Panc1 (cell line): ENCODE measurements at regions not wholly inside any gene's neighbourhood (a gene's known extent, or its start where the extent isn't known, plus 50 kb on each side); places are given as distances from the start of the nearest gene placed in this dataset.

Experiments
- ATAC-seq: fragments of 200-7000 bp; cut with Tn5 transposase; 2 replicates; pipeline ENCODE4 v1.9.1; 2020; ENCODE audit warnings: mild to moderate bottlenecking, moderate library complexity
- BruUV-seq: library from RNA; stranded (reverse); fragments of 400-500 nt; replicated peaks from 2 replicates; lab custom pipeline; 2021; lab: Mats Ljungman, UMichigan
- CTCF ChIA-PET: fragments of 300-600 bp; sonication (Branson Sonifier 250); formaldehyde crosslinking; loops from one replicate; lab custom pipeline; 2022; ENCODE audit warnings: antibody characterized with exemption; lab: Charles Lee
- POLR2A ChIA-PET: fragments of 300-600 bp; sonication (Branson Sonifier 250); formaldehyde crosslinking; loops from one replicate; lab custom pipeline; 2022; ENCODE audit warnings: antibody characterized with exemption; lab: Charles Lee
- DNase-seq: peaks from one replicate; pipeline ENCODE4 v3.0.0-alpha.2; 2010; ENCODE audit warnings: low read depth, low spot score
- H3K27ac ChIP-seq: 2 replicates; pipeline ENCODE4 v1.5.1; 2011; ENCODE audit warnings: mild to moderate bottlenecking, low read length, inconsistent platforms
- H3K27me3 ChIP-seq: fragments of 200-500 bp; sonication (Bioruptor generic); 2 replicates; pipeline ENCODE4 v1.6.0; 2014; ENCODE audit warnings: low read length, inconsistent platforms; ENCODE audit not compliant: control insufficient read depth, insufficient read depth
- H3K36me3 ChIP-seq: fragments of 200-500 bp; sonication (Bioruptor generic); 2 replicates; pipeline ENCODE4 v1.5.1; 2014; ENCODE audit warnings: inconsistent platforms, mild to moderate bottlenecking, low read length, moderate library complexity; ENCODE audit not compliant: control insufficient read depth, insufficient read depth
- H3K4me1 ChIP-seq: 2 replicates; pipeline ENCODE4 v1.5.1; 2011; ENCODE audit warnings: inconsistent platforms, mild to moderate bottlenecking, low read length, moderate library complexity; ENCODE audit not compliant: control insufficient read depth, insufficient read depth
- H3K4me3 ChIP-seq, 2 experiments: 2 replicates each; pipeline ENCODE4 v1.5.1; 2011 to 2012; ENCODE audit warnings: low read depth in 2 of 2, low read length in 2 of 2, mild to moderate bottlenecking in 2 of 2, inconsistent platforms in 1 of 2, moderate library complexity in 1 of 2
- H3K9me3 ChIP-seq: fragments of 200-500 bp; sonication (Bioruptor generic); 2 replicates; pipeline ENCODE4 v1.5.1; 2014; ENCODE audit warnings: low read depth, mild to moderate bottlenecking, inconsistent platforms, low read length, moderate library complexity; ENCODE audit not compliant: control insufficient read depth, insufficient read depth
- CTCF ChIP-seq: fragments of 450-650 bp; IDR thresholded peaks from 2 replicates; pipeline ENCODE4 v1.5.1; 2017; ENCODE audit warnings: mild to moderate bottlenecking
- POLR2AphosphoS5 ChIP-seq: IDR thresholded peaks from 2 replicates; pipeline ENCODE4 v1.6.1; 2012; ENCODE audit warnings: mild to moderate bottlenecking, low read depth, low read length, moderate library complexity
- REST ChIP-seq, 2 experiments: IDR thresholded peaks; 2 replicates each; pipeline ENCODE4 v1.6.1; 2011 to 2012; ENCODE audit warnings: low read depth in 2 of 2, control low read depth in 1 of 2, low read length in 1 of 2, mild to moderate bottlenecking in 1 of 2, moderate library complexity in 1 of 2; ENCODE audit not compliant: insufficient read depth in 1 of 2
- SIN3A ChIP-seq: IDR thresholded peaks from 2 replicates; pipeline ENCODE4 v1.6.1; 2012; ENCODE audit warnings: low read depth, mild to moderate bottlenecking, low read length, moderate library complexity, borderline replicate concordance; ENCODE audit not compliant: insufficient read depth
- TCF7L2 ChIP-seq: IDR thresholded peaks from 2 replicates; pipeline ENCODE4 v1.6.1; 2011; ENCODE audit warnings: mild to moderate bottlenecking, low read depth, low read length, inconsistent platforms
- in situ Hi-C: cut with HindIII; loops from 2 replicates; pipeline ENCODE4 v1.10.0; 2016; ENCODE audit warnings: low sequenced_read_pairs, low pct_unique_long_range_greater_than_20kb
- intact Hi-C: fragments of 100-400 bp; cut with micrococcal nuclease; formaldehyde crosslinking; loops from one replicate; pipeline ENCODE4 v1.10.0; 2022; ENCODE audit not compliant: unreplicated experiment

- ChIA-PET POLR2A (no interaction called here), CTCF (no interaction called here)
- Histone ChIP-seq H3K36me3 (no peaks in the 10 kb centered on the region), H3K4me1 (no peaks in the 10 kb centered on the region), H3K4me3 (no peak overlapping the region), H3K27me3 (no peaks in the 10 kb centered on the region), H3K9me3 (no peaks in the 10 kb centered on the region), H3K27ac (no peak overlapping the region)
- no peak for TF ChIP-seq TCF7L2
- TF ChIP-seq REST (IDR thresholded peaks at IDR 0.05; ENCODE audit: insufficient read depth in 1 of 2, low read depth in 2 of 2, low read length in 1 of 2), result no peak
- TF ChIP-seq SIN3A, result no peak
- TF ChIP-seq POLR2AphosphoS5, result no peak
- no peak for TF ChIP-seq CTCF
- in situ Hi-C loops, result no loop called here
- no TSS peak for BruUV-seq
- ATAC-seq (no peak), DNase-seq (no peak)
- intact Hi-C loops, result no loop called here
Observed at GRCh38 chr1:55816456-55817426, 601.6 kb upstream of the USP24 start.

- in situ Hi-C loops, result no loop called here
- no TSS peak for BruUV-seq
- CTCF ChIA-PET, result interaction anchor here (0.6 kb wide), 1 partner anchor 535 kb away, joined by 4 read pairs; no protein-coding TSS in a partner anchor
- H3K27ac ChIP-seq, result no peak overlapping the region
- no peaks in the 10 kb centered on the region for H3K9me3 ChIP-seq
- DNase-seq (no peak), ATAC-seq (no peak)
- no peak for TF ChIP-seq TCF7L2
- TF ChIP-seq POLR2AphosphoS5, result no peak
- no peak for TF ChIP-seq CTCF
- TF ChIP-seq REST (IDR thresholded peaks at IDR 0.05; ENCODE audit: insufficient read depth in 1 of 2, low read depth in 2 of 2, low read length in 1 of 2), result no peak
- TF ChIP-seq SIN3A, result no peak
- intact Hi-C loops, result no loop called here
- POLR2A ChIA-PET, result no interaction called here
- H3K36me3 ChIP-seq, result no peaks in the 10 kb centered on the region
- no peaks in the 10 kb centered on the region for H3K4me1 ChIP-seq
- no peaks in the 10 kb centered on the region for H3K27me3 ChIP-seq
- H3K4me3 ChIP-seq, result no peak overlapping the region
Observed at GRCh38 chr1:55815745-55816455, 600.7 kb upstream of the USP24 start.
